ENCODE measurements at regions not wholly inside any gene's neighbourhood (a gene's known extent, or its start where the extent isn't known, plus 50 kb on each side); places are given as distances from the start of the nearest gene placed in this dataset.

- in situ Hi-C loops (cut with MboI) (no loop called here), intact Hi-C loops (cut with micrococcal nuclease) (no loop called here)
- Histone ChIP-seq H3K9ac (ENCODE audit: insufficient read depth in 1 of 2, low read depth in 2 of 2, low read length in 2 of 2) (no peak overlapping the region), H3K79me2 (ENCODE audit: control insufficient read depth, insufficient read depth, low read length) (no peaks in the 10 kb centered on the region), H4K20me1 (replicated peaks; ENCODE audit: control insufficient read depth, insufficient read depth, low read length) (no peaks in the 10 kb centered on the region), H3K4me1 (replicated peaks in 1 of 2; ENCODE audit: control insufficient read depth in 2 of 2, insufficient read depth in 2 of 2, low read length in 2 of 2) (no peaks in the 10 kb centered on the region), H3K36me3 (ENCODE audit: control insufficient read depth, insufficient read depth, low read length) (no peaks in the 10 kb centered on the region), H3K27me3 (ENCODE audit: control insufficient read depth in 2 of 2, insufficient read depth in 2 of 2, low read length in 2 of 2) (no peaks in the 10 kb centered on the region), H3K4me2 (ENCODE audit: insufficient read depth, low read length) (no peak overlapping the region), H3K27ac (ENCODE audit: extremely low read depth, low read depth, low read length) (no peak overlapping the region), H3K4me3 (no peak overlapping the region), H3K9me3 (replicated peaks; ENCODE audit: control insufficient read depth, insufficient read depth, low read depth, low read length) (no peaks in the 10 kb centered on the region), H2AFZ (ENCODE audit: low read depth, low read length) (no peak overlapping the region), H3K9me1 (ENCODE audit: control insufficient read depth, insufficient read depth, low read length) (no peaks in the 10 kb centered on the region)
- FAIRE-seq = no peak
- DNase-seq (ENCODE audit: extremely low read depth in 1 of 4, low spot score in 3 of 4) = no peak
- 0% methylated on average over 4 of the region's 9 CpGs for WGBS (ENCODE audit: insufficient coverage, low coverage, missing lambda C conversion rate)
- BruUV-seq (replicated peaks) = no TSS peak
- no peak for ATAC-seq
- ChIA-PET POLR2A (no interaction called here), CTCF (ENCODE audit: low intra/inter-chr PET ratio) (no interaction called here)
- TF ChIP-seq ATF1 (CRISPR knock-in tag; IDR thresholded peaks at IDR 0.05) (no peak), ATF1 (tag; IDR thresholded peaks at IDR 0.05) (no peak), AFF1 (IDR thresholded peaks at IDR 0.05; ENCODE audit: low read depth in 1 of 2, partially characterized antibody in 2 of 2) (no peak), SPI1 (IDR thresholded peaks at IDR 0.05; ENCODE audit: borderline replicate concordance, low read depth, low read length) (no peak), ZNF431 (CRISPR knock-in tag; IDR thresholded peaks at IDR 0.05) (no peak), YY1 (IDR thresholded peaks at IDR 0.05; ENCODE audit: borderline replicate concordance in 1 of 3, control insufficient read depth in 1 of 3, extremely low read depth in 1 of 3, insufficient read depth in 3 of 3, insufficient read length in 1 of 3, insufficient replicate concordance in 2 of 3, low read depth in 1 of 3, low read length in 2 of 3) (no peak), ZNF644 (tag; IDR thresholded peaks at IDR 0.05; ENCODE audit: low read depth) (no peak), MTA1 (IDR thresholded peaks at IDR 0.05; ENCODE audit: borderline replicate concordance) (no peak), ATF6 (CRISPR knock-in tag; IDR thresholded peaks at IDR 0.05) (no peak), RB1 (IDR thresholded peaks at IDR 0.05; ENCODE audit: low read depth) (no peak), PCBP2 (IDR thresholded peaks at IDR 0.05; ENCODE audit: low read depth, low read length, poor library complexity, severe bottlenecking) (no peak), ASH1L (IDR thresholded peaks at IDR 0.05; ENCODE audit: borderline replicate concordance, low read depth, partially characterized antibody) (no peak), ZNF121 (CRISPR knock-in tag; conservative IDR thresholded peaks at IDR 0.05) (no peak), ZNF263 (CRISPR knock-in tag; IDR thresholded peaks at IDR 0.05; ENCODE audit: borderline replicate concordance) (no peak), U2AF2 (optimal IDR thresholded peaks at IDR 0.05; ENCODE audit: low read depth, low read length) (no peak)
- TF ChIP-seq, protein P1, sequence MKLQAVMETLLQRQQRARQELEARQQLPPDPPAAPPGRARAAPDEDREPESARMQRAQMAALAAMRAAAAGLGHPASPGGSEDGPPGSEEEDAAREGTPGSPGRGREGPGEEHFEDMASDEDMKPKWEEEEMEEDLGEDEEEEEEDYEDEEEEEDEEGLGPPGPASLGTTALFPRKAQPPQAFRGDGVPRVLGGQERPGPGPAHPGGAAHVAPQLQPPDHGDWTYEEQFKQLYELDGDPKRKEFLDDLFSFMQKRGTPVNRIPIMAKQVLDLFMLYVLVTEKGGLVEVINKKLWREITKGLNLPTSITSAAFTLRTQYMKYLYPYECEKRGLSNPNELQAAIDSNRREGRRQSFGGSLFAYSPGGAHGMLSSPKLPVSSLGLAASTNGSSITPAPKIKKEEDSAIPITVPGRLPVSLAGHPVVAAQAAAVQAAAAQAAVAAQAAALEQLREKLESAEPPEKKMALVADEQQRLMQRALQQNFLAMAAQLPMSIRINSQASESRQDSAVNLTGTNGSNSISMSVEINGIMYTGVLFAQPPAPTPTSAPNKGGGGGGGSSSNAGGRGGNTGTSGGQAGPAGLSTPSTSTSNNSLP (IDR thresholded peaks at IDR 0.05; ENCODE audit: borderline replicate concordance, low read depth, low read length) = no peak
These were observed 2286.4 kb downstream of the TP53TG3F start for GRCh38 chr16:35745821-35746248.

All from K562 (cell line).